NCI-H2029 (cell line): ENCODE measurements at regions not wholly inside any gene's neighbourhood (a gene's known extent, or its start where the extent isn't known, plus 50 kb on each side); places are given as distances from the start of the nearest gene placed in this dataset.

ENCODE experiments used
- DNase-seq: peaks from one replicate; lab custom pipeline; 2025; lab: John Stamatoyannopoulos, UW

DNA sequence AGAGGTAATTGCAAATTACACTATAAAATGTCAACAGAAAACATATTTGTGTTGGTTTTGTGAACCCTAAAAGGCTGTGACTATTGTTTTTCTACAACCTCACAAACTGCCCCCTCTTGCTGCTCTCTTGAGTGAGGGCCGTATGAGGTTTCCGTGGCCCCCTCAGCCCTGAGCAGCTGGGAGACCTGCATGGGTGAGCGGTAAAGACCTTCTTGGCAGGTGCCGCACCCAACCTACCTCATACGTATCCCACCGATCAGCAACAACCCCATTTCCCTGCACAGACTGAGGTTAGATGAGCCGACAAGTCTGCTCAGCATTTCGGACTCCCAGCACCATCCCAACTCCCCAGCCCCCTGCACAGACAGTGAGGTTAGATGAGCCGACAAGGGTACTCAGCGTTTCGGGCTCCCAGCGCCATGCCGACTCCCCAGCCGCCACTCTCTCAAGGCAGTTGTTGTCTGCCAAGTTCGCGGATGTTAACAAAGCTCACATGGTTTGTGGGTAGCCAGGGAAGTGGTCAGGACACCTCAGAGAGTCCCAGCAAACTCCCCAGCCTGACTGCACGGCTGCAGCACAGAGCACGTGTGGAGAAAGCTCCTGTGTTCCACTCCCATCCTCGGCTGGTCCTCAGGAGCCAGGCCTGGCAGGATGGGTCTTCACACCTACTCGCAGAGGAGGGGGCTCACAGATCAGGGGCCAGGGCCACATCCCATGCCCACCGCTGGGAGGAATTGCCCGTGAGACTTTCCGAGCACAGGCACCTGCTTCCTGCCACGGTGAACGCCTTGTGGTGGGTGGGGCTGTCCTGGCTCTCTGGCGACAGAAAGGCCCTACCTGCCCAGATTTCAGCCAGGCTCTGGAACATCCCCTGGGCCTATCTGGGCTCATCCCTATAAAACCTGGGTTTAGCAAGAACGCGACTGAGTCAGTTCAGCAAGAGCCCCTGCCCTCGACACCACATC lies 502.9 kb downstream of the BRD1 start:
- no peak for DNase-seq

DNA sequence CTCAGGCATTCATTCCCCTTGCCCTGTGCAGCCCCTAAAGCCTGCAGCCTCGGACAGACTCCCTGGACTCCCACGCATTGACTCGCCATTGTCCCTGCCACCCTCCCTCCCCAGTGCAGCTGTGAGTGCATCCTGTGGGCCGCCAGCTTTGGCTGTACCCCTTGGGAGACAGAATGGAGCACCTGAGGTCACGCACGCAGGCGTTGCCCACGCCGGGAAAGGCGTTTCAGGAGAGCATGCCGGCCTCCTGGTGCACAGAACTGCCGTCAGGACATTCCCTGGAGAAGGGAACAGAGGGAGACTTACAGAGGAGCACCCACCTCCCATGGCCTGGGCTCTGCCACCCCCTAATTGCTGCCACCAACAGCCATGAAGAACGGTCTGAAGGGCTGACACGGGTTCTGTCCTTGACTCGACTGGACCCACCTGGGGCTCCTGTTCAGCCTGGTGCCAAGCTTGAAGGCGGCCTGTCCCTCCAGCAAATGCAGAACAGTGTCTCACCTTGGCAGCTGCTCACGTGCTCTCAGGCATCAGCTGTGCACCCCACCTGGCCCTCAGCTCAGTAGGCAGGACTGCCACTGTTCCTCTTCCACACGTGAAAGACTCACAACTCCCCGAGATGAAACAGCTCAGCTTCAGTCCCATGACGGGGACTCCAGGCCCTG lies 503.8 kb downstream of the BRD1 start:
- DNase-seq, result no peak

DNA sequence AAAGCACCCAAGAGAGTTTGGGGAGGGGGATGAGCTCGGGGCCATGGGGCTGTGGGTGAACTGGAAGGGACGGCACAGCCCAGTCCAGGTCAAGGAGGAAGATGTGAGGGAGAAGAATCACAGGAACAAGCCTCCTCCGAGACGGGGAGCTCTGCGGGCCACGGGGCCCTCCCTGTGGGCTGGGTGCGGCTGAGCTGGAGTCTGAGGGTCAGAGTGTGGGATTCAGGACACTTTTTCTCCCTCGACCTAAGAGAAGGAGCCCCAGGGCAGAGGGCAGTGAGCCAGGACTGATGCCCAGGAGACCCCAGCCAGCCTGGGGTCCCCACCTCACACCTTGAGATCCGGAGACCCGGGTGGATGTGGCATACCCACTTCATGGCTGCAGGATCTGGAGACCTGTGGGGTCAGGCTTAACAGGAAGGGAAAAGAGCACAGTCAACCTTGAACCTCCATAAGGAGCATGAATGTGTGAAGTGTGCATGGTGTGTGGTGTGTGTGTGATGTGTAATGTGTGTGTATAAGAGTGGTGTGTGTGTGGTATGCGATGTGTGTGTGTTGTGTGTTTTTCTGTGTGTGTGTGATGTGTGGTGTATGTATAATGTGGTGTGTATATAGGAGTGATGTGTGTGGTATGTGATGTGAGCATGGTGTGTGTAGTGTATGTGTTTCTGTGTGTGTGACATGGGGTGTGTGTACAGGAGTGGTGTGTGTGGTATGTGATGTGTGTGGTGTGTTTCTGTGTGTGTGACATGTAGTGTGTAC lies 504.6 kb downstream of the BRD1 start:
- no peak for DNase-seq

DNA sequence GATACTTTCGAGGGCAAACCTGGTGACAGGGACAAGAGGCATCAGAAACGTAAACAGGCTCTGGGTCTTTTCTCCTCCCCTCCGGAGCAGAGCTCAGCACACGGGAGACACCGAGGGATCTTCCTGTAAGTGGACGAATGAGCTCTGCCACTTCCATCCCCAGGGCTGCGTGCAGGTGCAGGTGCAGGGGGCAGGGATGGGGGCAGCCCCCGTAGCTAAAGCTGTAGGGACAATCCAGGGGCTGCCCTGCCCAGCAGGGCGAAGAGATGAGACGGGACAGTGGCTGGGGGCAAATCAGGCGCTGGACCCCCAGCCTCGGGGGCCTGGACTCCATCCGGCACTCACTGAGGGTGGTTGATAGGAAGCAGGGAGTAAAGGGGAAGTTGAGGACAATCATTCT lies 505.4 kb downstream of the BRD1 start:
- DNase-seq, result no peak

DNA sequence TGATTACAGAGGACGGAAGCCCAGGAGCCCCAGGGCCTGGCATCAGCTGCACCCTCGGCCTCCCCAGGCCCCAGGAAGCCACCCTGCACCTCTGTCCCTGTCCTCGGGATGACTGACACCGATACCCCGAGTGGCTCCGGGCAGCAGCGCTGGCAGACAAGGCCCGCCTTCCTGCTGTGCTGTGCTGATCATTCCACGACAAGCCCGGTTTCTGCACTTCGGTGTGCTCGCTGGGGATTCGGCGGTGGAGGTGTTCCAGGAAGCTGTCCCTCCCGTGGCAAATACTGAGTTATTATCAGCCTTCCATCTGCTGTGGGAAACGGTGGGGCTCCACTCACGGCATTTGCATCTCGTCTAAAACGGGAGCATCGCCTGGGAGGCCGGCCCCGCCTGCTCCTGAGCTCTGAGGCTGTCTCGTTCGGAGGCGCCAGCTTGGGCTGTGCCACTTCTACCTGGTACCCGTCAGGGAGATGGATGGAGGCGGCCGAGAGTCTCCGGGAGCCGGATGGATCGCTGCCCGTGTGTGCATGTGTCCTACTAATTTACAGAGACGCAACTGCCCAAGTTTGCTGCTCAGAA lies 506.1 kb downstream of the BRD1 start:
- DNase-seq, result no peak

DNA sequence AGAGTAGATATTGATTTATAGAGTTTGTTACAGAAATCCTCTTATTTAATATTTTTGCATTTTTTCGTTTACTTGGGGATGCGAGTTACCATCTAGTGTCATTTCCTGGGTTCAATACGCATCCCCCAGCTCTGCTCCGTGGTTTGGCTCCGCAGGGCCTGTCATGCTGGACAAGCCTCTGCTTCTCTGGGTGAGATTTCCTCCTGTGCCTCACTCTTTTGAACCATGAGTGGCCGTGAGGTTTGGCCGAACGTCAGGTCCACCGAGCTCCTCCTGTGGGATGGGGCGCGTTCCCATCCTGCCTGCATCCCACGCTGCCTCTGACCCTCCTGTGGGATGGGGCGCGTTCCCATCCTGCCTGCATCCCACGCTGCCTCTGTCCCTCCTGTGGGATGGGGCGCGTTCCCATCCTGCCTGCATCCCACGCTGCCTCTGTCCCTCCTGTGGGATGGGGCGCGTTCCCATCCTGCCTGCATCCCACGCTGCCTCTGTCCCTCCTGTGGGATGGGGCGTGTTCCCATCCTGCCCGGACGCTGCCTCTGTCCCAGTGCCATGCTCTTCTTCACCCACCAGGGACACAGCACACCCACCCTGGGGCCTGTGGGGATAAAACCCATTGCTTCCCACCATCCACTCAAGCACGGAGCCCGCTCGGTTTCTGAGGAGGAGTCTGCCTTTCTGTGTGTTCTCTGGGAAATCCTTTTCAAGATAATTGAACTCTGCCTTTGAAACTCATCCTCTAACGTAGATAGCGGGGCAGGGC lies 506.8 kb downstream of the BRD1 start:
- no peak for DNase-seq

DNA sequence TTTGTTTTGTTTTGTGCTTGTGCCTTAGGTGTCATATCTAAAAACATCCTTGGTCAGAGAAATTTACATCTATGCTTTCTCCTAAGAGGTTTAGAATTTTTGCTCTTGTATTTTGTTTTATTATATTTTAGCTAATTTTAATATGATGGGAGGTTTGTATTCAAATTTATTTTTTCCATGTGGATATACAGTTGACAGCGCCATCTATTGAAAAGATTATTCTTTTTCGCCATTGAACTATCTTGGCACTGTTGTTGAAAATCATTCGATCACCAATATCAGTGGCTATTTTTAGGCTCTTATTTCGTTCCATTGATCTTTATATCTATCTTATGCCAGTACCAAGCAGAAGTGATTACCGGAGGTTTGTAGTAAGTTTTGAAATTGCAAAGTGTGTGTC lies 510.3 kb downstream of the BRD1 start:
- no peak for DNase-seq

DNA sequence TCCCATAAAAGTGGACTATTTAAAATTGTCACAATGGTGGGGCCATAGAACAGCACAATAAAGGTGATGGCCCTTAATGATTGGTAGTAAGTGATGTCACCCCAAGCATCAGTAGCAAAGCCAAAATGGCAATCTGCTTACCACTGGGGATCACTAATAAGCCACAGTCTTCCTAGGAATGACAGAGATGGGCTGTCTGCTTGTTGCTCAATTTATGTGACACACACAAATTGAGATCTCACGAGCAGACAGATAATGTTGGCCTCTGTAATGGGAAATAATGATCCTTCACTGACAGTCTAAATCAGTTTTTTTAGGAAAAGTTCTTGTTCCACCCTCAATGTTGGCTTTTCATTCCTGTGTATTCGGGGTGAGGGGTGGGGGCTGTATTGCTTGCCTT lies 515.1 kb downstream of the BRD1 start:
- no peak for DNase-seq

DNA sequence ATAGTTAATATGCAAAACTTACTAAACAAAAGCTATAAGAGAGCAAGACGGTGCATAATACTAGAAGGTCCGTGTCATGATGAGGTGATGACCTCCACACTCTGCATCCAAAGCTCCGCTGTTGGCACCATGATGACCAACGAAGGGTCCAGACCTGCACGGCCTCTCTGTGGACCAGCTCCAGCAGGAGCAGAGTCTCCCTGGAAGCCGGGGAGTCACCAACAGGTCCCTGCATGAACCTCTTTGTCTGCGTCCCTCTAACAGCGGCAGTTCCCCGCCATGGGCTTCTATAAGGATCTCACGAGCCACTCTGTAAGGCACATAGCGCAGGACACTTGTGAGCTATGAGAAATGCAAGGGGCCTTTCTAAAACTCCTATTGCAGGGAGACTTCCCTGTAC lies 517.3 kb downstream of the BRD1 start:
- no peak for DNase-seq

DNA sequence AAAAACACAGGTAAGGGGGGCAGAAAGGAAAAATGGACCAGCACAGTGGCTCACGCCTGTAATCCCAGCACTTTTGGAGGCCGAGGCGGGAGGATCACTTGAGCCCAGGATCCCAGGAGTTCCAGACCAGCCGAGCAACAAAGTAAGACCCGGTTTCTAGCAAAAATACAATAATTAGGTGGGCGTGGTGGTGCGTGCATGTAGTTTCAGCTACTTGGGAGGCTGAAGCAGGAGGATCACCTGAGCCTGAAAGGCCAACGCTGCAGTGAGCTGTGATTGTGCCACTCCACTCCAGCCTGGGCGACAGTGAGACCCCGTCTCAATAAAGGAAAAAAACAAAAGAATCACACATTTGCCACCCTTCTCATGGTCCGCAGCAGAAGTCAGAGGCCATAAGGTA lies 519.4 kb downstream of the BRD1 start:
- DNase-seq, result no peak

DNA sequence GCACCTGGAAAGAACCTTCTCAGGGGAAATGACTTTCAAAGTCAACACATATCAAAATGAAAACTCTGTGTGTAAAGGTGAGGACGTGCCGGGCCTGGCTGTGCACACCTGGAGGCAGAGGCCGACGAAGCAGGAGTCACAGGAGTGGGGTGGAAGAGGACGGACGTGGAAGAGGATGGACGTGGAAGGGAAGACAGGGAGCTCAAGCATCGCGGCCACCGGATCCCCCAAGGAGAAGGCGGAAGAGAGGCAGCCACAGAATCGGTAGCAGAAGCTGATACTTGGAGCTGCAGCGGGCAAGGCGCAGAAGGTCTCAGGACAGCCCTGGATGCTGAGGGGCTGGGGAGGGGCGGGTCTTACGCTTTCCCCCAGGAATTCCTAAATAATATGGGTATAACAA lies 519.8 kb downstream of the BRD1 start:
- DNase-seq, result no peak

DNA sequence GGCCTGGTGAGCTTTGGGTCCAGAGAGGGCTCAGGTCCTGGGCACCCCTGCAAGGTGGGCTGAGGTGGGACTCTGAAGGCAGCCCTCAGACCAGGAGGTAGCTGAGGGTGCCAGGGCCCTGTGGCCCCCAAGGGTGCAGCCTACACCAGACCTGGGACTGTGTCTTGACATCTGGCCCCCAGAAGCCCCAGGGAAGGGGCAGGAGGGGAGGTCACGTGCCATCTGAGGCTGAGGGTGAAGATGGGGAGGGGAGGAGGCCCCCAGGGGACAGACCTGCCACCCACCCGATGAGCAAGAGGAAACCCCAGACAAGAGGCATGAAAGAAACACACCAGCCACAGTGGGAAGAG lies 520.2 kb downstream of the BRD1 start:
- no peak for DNase-seq

DNA sequence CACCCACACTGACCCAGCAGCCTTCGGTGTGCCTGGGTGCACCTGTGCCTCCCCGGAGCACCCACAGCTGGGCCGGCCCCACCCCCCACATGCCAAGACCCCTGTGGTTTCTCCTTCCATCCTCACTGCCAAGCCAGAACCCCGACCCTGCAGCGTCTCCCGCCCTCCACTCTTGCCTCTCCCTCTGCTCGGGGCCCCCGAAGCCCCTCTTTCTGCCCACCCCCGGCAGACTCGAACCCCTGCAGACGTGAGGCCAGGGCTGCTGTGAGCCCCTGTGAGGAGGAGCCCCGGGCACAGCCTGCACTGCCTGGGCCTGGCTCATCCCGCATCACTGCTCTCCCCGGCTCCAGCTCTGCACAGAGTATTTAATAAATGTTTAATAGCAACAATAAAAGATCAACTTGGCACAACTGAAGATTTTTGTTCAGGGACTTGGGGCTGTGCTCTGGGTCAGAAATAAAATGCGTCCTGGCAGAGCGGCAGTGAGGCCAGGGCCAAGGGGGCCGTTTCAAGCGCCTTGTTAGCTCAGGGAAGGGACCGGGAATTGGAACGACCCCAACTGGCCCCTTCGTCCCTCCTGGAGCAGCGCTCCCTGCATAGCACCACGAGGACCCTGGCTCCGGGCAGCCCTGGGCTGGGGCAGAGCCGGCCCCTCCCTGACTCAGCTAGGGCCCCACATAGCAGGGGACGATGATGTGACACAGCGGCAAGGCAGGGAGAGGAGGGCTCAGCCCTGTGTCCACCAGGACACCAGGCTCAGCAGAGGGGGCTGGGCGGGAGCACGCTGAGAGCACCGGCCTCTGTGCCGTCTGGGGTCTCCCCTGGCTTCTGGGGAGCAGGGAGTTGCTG lies 520.8 kb downstream of the BRD1 start:
- no peak for DNase-seq

DNA sequence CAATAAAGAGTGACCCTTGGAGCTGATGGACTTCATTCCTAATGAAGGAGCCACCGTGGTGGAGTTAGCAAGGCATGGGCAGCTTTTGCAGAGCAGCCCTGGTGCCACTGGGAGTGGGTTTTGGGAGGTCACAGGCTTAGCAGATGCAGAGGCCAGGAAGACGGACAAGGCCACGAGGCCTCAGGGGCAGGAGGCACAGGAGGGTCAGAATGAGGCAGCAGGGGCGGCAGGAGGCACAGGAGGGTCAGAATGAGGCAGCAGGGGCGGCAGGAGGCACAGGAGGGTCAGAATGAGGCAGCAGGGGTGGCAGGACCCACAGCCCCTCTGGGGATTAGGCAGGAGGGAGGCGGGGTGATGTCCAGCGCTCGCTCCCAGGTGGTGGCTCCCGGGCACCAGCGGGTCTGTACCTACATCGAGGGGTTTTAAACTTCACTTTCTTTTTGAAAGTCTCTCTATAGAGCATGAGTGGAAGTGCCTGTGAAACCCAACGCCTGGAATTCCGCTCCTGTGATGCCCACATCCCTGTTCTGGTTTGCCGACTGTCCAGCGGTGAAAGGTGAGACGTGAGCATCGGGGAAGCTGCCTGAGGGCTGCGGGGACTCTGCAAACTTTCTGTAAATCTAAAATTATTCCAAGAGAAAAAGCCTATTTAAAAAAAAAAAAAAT lies 521.6 kb downstream of the BRD1 start:
- no peak for DNase-seq

DNA sequence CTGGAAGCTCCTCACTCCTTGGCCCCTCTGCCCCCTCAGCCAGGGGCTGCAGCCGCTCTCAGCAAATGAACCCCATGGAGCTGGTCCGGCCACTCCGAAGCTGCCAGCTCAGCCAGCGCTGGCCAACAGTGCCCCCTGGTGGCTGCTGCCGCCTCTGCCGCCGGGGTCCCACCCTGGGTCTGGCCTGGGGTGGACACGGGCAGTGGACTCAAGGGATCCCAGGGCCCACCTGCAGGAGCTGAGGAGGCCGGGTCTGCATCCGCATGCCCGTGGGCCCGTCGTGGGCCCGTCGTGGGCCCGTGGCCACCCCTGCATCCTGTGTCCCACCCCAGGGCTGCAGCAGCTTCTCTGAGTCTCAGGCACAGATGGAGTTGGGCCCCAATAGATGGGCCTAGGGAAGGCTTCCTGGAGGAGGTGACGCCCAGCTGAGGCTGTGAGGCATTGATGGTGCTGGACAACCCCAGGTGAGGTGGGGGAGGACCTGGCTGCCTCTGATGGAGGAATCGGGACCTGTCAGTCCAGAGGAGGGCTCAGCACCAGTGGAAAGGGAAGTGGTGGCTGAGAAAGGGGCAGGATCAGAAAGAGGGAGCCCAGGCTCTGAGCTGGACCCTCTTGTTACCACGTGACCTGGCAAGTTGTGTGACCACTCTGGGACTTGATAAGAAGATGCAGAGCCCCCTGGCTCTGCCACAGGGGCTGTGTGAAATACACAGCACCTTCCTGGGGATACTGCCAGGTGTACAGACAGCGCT lies 522.3 kb downstream of the BRD1 start:
- DNase-seq, result no peak

DNA sequence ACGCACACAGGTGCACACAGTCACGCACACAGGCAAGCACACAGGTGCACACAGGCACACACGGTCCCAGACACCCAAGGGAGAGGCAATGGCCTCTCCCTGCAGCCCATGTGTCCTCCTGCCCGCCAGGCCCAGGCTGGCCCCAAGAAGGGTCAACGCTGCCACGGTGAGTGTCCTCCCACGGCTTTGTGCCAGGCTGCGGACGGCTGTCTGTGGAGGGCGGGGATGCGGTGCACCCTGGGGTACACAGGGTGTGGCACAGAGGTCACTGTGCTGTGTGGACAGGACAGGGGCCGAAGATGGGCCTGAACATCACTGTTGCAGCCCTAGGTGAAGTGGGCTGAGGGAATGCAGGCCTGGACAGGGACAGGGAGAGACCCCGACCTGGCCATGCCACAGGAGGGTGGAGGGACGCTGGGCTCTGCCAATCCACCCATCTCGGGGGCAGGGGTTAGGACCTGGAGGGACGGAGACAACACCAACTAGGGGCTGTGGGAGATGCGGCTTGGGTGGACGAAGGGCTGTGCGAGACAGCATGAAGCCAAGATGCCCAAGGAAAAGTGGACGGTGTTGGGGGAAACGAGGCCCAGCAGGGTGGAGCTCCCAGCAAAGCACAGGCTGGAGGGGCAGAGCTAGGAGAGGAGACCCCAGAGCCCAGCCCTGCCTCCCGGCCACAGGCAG lies 523.8 kb downstream of the BRD1 start:
- DNase-seq, result no peak

DNA sequence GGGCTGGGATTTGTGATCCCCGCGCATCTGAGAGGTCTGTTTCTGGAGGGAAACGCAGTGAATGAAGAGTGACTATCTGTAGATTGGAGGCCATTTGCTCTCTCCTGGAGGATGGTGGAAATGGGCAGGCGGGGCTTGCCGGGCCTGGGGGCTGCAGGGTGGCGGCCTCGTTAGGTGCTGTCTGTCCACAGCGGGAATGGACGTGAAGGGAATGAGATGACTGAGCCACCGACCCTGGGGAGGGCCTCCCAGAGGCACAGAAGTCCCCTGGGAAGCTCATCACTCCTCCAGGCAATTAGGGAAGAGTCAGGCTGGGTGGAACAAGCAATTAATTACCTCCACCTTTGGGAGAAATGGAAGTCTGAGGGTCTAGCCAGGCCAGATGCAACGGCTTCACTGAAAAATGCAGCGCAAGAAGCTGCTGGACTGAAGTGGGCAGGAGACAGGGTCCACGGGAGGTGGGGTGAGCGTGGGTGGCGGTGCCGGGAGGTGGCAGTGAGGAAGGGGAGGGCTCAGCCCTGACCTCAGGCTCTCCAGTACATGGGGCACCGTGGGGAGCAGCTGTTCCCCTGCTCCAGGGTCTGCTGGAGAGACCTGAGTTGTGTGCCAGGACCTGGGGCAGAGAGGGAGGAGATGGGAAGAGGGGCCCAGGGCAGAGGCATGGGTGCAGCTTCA lies 524.5 kb downstream of the BRD1 start:
- DNase-seq, result no peak

DNA sequence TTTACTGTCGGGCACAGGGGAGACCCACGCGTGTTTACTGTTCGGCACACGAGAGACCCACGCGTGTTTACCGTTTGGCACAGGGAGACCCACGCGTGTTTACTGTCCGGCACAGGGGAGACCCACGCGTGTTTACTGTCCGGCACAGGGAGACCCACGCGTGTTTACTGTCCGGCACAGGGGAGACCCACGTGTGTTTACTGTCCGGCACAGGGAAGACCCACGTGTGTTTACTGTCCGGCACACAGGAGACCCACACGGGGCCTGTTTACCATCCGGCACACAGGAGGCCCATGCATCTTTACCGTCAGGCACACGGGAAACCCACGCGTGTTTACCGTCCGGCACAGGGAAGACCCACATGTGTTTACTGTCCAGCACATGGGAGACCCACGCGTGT lies 525.1 kb downstream of the BRD1 start:
- DNase-seq, result no peak

DNA sequence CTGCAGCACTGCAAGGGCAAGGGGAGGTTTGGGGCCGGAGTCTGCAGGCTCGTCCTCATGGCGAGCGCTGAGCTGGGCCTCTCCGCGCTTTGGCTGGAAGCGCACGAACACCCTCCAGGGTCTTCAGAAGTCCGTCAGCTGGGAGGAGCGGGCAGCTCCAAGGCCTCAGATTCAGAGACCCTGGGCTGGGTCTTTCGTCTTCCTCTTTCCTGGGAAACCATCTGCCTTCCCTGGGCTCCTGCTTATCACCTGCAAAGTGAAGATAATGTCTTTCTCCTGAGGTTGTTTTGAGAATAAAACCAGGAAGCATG lies 525.6 kb downstream of the BRD1 start:
- DNase-seq, result no peak
